HS-5 (cell line): ENCODE measurements at regions not wholly inside any gene's neighbourhood (a gene's known extent, or its start where the extent isn't known, plus 50 kb on each side); places are given as distances from the start of the nearest gene placed in this dataset.

Experiments
- DNase-seq: peaks from one replicate; pipeline ENCODE4 v3.0.0-alpha.2; 2012; ENCODE audit warnings: low read depth

DNA sequence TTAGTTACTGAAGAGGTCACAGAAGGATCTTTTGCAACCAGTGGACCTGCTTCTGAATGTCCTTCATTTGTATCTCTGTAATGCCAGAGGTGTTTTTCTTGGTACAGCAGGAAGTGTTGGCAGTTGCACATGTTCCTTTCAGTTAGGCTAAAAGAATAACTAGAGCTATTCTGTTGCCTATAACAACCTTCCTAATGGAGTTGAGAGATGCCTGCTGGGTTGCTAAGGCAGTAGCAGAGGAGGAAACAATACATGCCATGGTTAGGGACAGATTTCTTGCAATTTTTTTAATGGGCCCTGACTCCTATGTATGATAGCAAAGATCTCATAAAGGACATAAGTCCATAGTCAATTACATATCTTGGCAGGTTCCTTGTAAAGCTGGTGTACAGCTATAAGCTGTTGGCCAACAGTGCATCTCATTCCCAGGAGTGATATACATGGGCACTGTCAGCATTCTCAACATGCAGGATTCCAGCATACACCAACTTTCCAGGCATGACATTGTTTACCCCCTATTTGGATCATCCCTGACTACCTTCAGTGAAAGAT, 556.6 kb downstream of the CCER1 start:
- no peak for DNase-seq

DNA sequence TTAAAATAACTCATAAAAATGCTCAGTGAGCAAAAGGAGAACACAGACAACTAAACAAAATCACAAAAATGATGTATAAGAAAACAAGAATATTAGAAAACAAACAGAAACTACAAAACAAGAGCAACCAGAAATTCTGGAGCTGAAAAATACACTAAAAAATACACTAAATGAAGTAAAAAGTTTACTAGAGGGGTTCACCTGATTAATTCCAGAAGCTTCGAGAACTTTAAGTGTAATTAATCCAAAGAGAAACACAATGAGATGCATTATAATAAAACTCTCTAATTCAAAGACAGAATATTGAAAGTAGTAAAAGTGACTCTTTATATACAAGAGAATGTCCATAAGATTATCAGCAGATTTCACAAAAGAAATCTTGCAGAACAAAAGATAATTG, 558.4 kb downstream of the CCER1 start:
- no peak for DNase-seq

DNA sequence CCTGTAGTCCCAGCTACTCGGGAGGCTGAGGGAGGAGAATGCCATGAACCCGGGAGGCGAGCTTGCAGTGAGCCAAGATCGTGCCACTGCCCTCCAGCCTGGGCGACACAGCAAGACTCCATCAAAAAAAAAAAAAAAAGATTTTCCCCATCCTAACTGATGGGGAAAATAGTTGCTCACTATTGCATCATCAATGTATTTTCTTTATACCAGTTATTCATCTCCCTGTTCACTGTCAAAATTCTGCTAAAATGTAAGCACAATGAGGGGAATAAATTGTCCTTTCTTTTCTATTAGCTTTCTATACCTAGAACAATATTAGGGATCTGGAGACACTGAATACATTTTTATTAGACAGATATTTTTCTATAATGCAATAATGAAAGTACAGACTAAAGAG, 561.3 kb downstream of the CCER1 start:
- DNase-seq: no peak

DNA sequence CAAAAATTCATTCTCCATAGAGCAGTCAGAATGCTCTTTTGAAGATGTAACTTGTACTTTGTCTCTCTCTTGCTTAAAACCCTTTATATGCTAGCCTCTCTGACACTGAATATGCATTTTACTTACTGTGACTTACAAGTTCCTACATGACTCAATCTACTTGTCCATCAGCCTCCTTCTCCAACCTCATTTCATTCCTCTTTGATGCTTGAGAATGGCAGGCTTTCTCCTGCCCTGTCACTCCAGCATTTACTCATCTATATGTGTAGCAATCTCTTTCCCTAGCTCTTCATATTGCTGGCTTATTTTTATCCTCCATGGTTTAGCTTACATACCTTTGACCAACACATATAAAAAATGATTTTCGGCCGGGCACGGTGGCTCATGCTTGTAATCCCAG, 561.9 kb downstream of the CCER1 start:
- no peak for DNase-seq

DNA sequence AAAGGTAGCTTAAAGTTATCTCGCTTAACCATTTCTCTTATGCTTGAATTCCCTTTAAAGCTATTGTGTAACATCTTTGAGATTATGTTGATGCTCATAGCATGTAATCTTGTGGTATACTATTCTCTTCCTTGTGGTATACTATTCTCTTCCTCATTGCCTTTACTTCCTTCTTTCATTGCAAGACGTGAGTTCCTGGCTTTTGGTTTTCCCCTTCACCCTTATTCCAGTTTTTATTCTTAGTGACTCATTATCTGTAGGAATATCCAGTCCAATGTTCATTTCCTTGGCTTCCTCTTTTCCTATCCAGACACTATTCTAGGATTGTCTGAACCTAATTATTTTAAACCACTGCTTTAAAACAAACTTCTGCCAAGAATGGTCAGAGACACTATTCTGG, 564.0 kb downstream of the CCER1 start:
- DNase-seq: no peak

DNA sequence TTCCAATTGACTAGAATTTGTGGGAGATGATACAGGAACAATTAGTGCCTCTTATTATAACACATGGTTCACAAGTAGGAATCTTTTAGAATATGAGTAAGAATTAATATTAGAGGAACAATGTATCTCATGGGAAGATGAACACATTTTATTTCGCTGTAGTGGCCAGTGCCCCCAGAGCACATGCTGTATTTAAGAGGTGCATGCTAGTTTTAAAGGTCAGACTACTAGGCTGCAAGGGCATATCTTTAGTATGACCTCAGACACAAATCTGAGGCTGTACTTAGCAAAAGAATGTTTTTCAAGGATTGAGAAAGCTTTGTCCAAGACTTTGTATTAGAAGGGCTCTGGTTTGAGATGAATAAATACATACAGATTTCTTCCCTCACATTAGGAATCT, 586.9 kb downstream of the CCER1 start:
- DNase-seq: no peak

DNA sequence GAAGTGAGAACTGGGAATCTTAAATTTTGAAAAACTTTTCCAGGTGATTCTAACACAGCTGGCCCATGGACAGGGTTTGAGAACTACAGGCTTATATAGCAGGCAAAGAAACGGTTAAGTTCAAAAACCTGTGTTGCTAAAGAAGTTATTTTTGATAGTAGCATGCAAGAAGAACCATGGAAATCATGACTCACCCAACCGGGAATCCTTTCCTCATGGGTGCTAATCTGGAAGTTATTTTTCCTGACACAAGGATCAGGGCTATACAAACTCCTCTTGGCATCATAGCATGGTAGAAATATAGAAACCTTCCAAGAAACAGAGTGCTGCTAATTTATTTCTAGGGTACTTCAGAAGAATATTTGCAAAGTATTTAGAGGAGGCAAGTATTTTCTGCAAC, 588.7 kb downstream of the CCER1 start:
- DNase-seq: peak; percentile 25

DNA sequence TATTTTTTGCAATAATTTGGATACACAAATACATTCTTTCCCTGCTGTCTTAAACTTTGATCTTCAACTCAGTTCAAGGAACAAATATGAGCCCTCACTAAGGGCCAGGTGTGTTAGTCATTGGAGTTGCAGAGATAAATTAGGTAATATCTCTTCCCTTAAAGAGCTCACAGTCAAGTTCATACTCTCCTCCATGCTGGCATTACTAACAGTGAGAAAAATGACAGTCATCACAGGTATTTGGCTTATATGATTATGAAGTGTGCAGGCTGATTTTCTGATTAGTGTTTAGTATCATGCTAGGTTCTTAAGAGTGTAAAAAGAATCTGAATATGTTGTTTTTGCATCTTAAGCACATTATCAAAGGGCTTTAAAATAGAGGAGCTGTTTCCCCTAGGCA, 594.7 kb downstream of the CCER1 start:
- no peak for DNase-seq

DNA sequence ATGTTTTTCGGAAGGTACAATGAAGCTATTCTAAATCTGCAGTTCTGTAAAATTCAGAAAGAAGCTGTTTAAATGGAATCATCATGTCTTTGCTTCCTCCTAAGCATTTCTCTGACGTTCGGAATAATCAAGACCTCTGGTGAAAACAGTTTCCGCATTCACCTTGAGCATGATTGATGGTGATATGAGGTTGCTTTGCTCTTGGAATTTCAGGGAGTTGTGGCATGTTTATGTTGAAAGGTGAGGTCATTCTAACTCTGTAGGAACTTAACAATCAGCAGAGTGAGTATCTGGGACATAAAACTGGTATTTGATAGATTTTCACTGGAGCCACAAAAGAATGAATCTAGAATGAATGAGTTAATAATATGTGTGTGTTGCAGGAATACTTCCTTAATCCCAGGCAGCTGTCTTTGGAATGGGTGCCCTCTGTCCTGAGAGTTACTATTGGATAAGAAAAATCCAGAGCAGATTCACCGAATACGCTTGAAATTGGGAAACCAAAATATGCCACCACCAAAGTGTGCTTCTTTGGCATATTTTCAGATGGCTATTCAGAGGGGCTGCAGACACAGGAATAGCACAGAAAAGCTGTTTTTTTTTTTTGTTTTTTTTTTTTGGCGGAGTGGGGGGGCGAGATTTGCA, 599.1 kb downstream of the CCER1 start:
- no peak for DNase-seq

DNA sequence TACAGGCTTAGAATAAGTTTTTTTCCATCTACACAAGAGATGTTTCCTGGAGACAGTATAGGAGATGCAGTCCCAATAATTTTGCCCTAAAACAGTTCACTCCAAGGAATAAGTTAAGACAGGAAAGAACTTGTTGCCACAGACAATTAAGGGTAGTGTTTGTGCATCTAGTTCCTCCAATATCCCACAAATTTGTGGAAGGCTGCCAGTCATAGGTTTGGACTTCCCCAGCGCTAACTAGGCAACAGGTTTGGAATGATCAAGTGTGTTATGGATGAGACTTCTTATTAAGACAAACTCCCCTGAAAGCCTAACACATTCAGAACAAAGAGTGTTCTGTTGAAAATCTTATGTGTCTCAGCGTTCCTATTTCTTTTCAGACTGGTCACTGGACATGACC, 611.0 kb downstream of the CCER1 start:
- DNase-seq: no peak

DNA sequence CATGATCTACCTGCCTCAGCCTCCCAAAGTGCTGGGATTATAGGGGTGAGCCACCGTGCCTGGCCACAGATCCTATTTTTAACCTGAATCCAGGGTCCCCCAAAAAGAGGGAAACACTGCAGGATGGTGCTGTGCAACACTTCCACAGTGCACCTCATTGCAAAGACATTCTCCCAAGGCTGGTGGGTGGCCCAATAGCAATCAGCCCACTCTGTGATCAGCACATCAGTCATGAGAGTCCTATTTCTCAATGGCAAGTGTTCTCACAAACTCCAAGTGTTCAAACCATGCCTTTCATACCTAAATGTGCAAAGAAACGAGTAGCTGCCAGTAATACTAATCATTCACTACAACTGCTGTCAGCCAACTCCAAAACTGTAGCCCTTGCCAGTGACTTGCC, 612.9 kb downstream of the CCER1 start:
- DNase-seq: no peak

DNA sequence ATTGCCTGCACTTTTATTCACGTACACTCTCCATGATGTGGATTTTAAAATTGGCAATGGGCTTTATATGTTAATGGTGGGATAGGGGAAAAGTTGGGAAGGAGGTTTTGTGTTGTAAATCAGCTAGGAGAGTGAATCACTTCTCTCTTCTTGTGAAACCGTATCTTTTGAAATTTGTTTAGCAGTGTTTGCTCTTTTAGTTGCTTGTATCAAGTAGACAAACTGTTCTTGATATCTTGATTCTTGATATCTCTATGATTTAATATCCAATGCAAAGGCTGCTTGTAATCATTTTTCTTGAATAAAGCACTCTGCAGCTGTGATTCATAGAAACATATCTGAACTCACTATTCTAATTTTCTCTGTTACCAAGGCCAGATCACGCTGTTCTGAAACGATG, 615.1 kb downstream of the CCER1 start:
- no peak for DNase-seq

DNA sequence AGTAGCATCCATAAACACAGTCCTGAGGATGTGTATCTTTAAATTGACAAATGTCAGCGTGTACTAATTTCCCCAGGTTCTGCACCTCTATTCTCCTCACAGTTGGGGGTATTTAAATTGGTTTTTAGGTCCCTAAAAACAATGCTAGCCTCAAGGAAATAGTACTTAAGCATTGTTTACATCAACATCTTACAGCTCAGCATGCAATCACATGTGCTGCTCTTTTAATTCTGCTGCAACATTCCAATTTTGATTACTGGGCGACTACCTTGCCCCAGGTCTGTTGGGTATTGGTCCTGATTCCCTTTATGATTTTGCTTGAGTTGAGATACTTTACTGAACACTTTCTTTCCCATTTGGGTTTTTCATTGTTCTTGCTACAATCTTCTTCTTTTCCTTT, 616.6 kb downstream of the CCER1 start:
- DNase-seq: no peak

DNA sequence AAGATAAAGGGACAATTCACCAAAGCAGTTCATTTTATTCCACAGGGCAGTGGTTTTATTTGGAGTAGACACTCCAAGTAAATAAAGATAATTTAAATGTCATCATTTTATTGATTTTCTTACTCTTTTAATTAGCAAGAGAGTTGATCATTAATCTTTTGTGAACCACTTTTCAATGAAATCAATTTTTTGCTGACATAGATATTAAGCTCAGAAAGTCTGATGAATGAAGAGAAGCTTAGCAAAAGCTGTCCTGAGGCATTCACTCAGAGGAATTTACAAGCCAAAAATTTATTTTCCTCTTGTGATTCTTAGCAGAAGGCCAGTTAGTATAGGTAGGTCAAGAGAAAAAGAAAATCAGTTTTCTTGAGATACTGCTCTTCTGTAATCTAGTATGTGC, 618.0 kb downstream of the CCER1 start:
- DNase-seq: no peak

DNA sequence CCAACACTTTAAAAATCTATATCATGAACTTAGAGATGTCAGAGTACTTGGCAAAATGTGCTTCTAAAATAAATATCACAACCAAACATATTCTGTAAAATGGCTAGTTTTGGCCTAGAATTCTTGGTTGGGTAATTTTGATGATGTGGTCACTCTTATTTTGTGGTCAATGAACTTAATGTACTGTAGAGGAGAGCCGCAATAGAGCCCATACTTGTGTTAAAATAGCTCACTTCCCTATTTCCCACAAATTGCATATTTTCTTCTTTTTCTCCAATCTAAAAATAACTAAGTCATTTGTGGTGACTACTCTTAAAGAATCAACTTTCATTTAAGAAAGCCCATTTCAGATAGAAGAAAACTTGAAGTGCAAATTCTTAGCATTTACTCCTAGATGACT, 619.4 kb downstream of the CCER1 start:
- DNase-seq: no peak

DNA sequence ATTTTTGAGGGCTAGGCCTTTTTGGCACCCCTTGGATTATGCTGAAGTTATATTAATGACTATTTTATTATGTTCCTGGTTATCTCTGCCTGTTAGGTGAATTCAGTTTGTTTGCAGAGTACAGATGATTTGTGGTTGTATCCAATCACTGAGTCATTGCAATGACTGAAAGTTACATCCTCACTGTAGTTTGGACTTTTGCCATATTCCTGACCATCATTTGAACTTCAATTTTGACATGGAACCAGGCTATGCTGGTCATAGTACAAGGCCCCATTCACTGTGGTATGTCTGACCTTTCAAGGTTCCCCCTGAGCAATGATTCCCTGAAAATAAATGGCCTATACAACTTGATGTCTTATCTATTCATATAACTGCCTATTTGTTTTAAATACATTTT, 621.0 kb downstream of the CCER1 start:
- DNase-seq: peak; percentile 13

DNA sequence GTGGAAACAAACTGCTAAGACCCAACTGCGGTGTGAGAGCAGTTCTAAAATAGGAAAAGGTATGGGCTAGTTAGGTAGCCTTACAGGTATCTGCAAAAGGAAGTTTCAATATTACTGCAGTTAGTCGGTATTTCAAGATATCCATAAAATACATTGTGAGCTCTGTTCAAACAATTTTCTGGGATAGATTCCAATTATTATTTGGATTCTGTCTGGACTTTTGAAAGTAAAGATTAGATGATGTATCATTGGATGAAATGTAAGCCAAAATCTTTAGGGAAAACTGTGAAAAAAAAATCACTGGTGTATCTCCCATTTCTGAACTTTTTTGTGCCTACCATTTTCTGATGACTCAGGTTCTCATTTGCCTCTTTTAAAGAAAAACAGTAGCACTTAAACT, 621.6 kb downstream of the CCER1 start:
- DNase-seq: no peak

DNA sequence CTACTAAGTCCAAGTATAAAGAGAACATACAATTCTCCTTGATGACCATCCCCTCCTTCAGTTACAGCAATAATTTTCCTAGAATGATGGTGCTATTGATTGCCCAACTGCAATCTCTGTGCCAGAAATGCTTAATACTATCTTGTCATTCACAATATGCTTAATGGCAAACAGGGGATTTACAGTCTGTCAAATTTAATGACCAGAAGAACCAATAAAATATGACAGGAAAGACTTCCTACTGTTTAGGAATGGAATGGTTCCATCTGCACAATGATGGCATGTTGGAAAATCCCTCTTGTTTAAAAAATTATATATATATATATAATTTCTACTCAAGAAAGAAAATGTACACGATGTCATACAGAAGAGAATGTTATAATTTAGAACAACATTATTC, 623.2 kb downstream of the CCER1 start:
- no peak for DNase-seq

DNA sequence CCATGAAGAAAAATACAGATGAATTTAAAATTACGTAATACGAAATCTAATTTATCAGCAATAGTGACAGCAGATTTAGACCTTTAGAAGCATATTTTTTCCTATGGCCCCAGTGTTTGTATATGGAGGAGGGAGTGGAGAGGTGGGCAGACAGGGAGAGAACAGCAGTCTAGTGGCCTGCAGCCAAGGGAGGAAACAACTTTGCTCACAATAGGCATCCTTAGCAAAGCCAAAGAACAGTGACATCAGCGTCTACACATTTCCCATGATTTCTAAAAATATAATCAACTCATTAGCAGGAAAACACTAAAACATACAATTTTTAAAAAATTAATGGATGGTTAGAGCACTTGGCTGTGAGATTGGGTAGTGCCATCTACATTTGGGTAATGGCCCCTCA, 622.6 kb upstream of the ATP2B1 start:
- no peak for DNase-seq

DNA sequence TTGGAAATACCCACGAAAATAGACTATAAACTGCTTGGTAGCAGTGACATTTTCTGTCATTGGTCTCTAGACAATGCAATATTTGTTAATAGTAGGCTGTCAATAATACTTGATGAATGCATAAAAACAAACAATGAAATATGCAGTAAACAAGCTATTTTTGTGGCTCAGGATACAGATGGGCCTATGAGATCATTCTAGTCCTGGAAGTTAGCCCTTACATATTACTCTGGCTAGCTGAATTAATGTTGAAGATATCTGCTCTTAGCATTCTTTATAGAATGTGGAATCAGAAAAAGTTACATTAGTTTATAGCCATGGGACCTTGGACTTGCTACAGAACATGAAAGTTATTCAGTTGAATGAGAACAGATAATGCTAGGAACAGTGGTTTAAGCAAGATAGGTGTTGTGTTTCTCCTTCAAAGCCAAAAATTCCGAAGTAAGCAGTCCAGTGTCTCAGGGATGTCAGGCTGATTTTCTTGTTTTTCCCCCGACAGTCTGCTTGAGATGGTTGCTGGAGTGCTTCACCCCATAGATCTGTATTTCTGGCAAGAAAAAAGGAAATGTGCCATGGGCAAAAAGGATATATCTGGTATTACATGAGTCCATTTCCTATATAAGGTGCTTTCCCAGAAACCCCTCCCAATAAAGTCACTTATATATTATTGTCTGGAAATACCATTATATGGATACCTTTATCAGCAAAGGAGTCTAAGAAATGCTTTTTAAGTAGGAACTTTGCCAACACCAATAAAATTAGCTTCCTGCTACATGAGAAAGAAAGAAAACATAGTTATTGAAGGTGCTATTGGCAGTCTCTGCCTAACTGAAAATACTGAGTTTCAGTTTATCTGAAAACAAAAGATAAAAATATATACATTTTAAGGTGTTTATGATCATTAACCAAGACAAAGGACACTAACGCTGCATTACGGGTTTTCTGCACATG, 619.4 kb upstream of the ATP2B1 start:
- DNase-seq: no peak

DNA sequence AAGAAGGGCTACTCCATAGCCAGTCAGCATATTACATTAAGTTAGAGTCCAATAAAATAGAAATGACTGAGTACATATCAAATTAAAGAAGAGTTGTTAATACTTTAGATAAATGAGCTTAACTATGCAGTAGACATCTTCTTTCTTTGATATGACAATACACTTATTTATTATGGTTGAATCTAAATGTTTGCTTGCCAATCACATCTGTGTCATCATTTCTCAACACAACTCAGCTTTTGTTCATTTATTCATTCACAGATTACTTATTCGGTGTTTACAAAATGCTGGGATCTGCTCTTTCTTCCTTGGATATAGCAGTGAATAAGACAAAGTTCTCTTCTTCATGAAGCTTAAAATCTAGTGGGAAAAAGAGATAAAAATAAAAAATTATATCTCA, 614.6 kb upstream of the ATP2B1 start:
- no peak for DNase-seq

DNA sequence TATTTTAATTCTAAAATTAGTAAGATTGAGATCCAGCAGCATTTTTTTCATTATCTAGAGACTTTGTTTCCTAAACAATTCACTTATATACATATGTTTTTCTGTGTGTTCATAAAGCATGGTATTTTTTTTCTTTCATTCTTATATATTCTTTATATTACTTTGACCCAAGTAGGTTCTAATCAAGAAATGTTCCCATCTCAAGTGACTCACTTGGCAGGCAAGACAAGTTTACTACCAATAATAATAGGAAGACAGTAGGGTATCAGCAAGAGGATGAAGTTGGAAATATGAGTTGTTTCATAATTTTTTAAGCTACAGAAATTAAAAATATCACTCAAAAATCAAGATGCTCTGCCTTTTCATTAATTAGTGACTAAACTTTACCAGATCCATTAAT, 613.4 kb upstream of the ATP2B1 start:
- DNase-seq: no peak

DNA sequence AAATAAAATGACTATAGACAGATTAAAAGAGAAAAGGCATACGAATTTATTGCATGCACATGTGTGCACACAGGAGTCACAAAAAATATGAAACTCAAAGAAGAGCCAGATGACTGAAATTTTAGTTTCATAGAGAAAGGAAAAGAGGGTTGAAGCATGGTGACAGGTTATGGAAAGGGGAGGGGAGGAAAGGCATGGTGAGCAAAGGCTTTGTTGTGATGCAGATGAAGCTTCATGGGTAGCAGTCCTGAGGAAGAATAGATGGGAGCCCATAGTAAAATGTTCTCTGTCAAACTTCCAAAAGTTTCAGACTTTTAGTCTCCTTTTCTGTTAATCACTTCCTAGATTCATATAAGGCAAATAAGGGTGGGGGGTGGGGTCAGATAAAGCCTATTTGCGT, 612.7 kb upstream of the ATP2B1 start:
- no peak for DNase-seq
